ENCODE measurements at regions not wholly inside any gene's neighbourhood (a gene's known extent, or its start where the extent isn't known, plus 50 kb on each side); places are given as distances from the start of the nearest gene placed in this dataset.
"Not testable (repeated sequence)": the region's sequence is repeated elsewhere in the genome, so short reads cannot be mapped to it uniquely, and the experiment has no call there.

DNA sequence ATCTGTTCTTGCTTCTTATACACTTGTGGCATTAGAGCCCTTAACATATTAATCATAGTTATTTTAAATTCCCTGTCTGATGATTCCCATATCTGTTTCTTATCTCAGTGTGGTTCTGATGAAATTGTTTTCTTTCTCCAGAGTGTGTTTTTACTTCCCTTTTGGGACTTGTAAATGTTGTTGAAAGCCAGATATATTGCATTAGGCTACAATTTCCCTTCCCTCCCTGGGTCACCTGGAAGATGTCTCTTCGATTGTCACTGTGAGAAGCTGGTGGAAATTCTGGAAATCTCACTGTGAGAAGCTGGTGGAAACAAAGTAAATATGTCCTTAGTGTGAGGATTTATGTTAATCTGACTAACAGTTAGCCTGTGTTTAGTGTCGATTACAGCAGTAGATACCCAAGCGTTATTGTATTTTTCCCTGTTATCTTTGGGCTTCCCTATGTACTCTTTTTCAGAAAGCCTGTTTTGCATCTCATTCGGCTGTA, 717.3 kb downstream of the TRHDE start:
- TF ChIP-seq, protein P1, sequence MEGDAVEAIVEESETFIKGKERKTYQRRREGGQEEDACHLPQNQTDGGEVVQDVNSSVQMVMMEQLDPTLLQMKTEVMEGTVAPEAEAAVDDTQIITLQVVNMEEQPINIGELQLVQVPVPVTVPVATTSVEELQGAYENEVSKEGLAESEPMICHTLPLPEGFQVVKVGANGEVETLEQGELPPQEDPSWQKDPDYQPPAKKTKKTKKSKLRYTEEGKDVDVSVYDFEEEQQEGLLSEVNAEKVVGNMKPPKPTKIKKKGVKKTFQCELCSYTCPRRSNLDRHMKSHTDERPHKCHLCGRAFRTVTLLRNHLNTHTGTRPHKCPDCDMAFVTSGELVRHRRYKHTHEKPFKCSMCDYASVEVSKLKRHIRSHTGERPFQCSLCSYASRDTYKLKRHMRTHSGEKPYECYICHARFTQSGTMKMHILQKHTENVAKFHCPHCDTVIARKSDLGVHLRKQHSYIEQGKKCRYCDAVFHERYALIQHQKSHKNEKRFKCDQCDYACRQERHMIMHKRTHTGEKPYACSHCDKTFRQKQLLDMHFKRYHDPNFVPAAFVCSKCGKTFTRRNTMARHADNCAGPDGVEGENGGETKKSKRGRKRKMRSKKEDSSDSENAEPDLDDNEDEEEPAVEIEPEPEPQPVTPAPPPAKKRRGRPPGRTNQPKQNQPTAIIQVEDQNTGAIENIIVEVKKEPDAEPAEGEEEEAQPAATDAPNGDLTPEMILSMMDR (IDR thresholded peaks at IDR 0.05; ENCODE audit: unreplicated experiment) = no peak
- no peaks in the 10 kb centered on the region for H3K27me3 Mint-ChIP-seq (ENCODE audit: low read depth)
- no peak overlapping the region for H3K27ac Mint-ChIP-seq
- H3K4me3 Mint-ChIP-seq = no peak overlapping the region
- H3K4me1 Mint-ChIP-seq = peaks cover 7% of the 10 kb centered on the region
- no peaks in the 10 kb centered on the region for H3K36me3 Mint-ChIP-seq
- no peak for DNase-seq (ENCODE audit: low spot score in 2 of 2, unreplicated experiment in 2 of 2)
- H3K9me3 Mint-ChIP-seq = no peaks in the 10 kb centered on the region

DNA sequence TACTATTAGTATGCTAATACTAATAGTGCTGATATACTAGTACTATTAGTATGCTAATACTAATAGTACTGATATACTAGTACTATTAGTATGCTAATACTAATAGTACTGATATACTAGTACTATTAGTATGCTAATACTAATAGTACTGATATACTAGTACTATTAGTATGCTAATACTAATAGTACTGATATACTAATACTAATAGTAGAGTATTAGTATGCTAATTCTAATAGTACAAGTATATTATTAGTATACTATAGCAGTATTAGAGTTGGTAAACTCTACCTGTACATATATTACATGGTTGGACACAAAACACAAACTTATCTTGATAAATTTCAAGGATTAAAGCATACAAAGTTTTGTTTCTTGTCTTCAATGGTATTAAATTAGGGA, 722.9 kb downstream of the TRHDE start:
- not testable (repeated sequence) for H3K4me3 Mint-ChIP-seq; H3K4me1 Mint-ChIP-seq; H3K9me3 Mint-ChIP-seq; H3K36me3 Mint-ChIP-seq; DNase-seq (ENCODE audit: low spot score in 2 of 2, unreplicated experiment in 2 of 2); H3K27me3 Mint-ChIP-seq (ENCODE audit: low read depth); H3K27ac Mint-ChIP-seq

DNA sequence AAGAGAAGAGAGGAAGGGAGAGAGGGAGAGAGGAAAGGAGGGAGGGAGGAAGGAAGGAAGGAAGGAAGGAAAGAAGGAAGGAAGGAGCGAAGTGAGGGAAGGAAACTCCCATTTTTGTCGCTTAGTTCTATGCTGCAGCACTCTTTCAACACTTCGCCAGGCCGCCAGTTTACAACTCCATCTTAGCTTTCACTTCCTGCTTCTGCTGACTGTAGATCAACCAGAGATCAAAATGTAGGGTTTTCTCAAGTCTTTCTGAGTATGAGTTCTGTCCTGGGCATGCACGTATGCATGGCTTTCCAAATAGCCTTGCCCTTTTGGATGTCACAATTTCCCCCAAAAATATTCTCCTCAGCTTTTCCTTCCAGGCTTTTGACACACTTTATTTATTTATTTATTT, 723.4 kb downstream of the TRHDE start:
- TF ChIP-seq, protein P1 (IDR thresholded peaks at IDR 0.05; ENCODE audit: unreplicated experiment) = no peak
- H3K4me3 Mint-ChIP-seq = no peak overlapping the region

DNA sequence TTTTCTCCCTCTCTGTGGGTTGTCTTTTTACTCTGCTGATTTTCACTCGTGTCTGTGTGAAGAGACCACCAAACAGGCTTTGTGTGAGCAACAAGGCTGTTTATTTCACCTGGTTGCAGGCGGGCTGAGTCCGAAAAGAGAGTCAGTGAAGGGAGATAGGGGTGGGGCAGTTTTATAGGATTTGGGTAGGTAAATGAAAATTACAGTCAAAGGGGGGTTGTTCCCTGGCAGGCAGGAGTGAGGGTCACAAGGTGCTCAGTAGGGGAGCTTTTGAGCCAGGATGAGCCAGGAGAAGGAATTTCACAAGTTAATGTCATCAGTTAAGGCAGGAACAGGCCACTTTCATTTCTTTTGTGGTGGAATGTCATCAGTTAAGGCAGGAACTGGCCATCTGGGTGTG, 729.6 kb downstream of the TRHDE start:
- DNase-seq (ENCODE audit: low spot score in 2 of 2, unreplicated experiment in 2 of 2); H3K27me3 Mint-ChIP-seq (ENCODE audit: low read depth); H3K27ac Mint-ChIP-seq: not testable (repeated sequence)

More for the DNA sequence above, 723.4 kb downstream of the TRHDE start:
- H3K4me1 Mint-ChIP-seq = no peaks in the 10 kb centered on the region
- no peaks in the 10 kb centered on the region for H3K27me3 Mint-ChIP-seq (ENCODE audit: low read depth)
- DNase-seq (ENCODE audit: low spot score in 2 of 2, unreplicated experiment in 2 of 2) = no peak
- no peak overlapping the region for H3K27ac Mint-ChIP-seq
- no peaks in the 10 kb centered on the region for H3K9me3 Mint-ChIP-seq
- H3K36me3 Mint-ChIP-seq = no peaks in the 10 kb centered on the region

DNA sequence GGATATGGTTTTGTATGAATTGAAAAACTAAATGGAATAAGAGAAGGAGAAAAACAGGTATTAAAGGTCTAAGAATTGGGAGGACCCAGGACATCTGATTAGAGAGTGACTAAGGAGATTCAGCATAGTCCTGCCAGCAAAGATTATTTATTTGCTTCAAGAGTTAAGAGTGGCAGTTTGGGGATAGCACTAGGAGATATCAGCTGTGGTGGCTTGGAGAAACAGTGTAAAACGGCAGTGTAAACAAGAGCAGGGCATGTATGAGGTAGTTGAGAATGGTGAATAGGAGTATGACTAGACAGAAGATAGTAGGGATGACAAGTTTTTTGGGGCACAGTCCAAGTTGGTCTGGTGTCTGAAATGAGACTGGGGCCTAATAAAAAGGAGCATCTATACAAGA, 730.3 kb downstream of the TRHDE start:
- not testable (repeated sequence) for H3K4me1 Mint-ChIP-seq; H3K27ac Mint-ChIP-seq; DNase-seq (ENCODE audit: low spot score in 2 of 2, unreplicated experiment in 2 of 2); H3K9me3 Mint-ChIP-seq; H3K4me3 Mint-ChIP-seq; H3K27me3 Mint-ChIP-seq (ENCODE audit: low read depth); H3K36me3 Mint-ChIP-seq

More for the DNA sequence above, 729.6 kb downstream of the TRHDE start:
- not testable (repeated sequence) for H3K4me3 Mint-ChIP-seq, H3K36me3 Mint-ChIP-seq, H3K4me1 Mint-ChIP-seq, H3K9me3 Mint-ChIP-seq

DNA sequence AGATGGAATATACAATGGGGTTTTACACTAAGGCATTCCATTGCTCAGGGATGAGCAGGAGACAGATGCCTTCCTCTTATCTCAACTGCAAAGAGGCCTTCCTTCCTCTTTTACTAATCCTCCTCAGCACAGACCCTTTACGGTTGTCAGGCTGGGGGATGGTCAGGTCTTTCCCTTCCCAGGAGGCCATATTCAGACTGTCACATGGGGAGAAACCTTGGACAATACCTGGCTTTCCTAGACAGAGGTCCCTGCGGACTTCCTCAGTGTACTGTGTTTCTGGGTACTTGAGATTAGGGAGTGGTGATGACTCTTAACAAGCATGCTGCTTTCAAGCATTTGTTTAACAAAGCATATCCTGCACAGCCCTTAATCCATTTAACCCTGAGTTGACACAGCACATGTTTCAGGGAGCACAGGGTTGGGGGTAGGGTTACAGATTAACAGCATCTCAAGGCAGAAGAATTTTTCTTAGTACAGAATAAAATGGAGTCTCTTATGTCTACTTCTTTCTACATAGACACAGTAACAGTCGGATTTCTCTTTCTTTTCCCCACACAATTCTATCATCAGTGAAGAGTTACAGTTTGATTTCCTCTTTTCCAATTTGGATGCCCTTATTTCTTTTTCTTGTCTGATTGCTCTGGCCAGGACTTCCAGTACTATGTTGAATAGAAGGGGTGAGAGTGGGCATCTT, 737.1 kb downstream of the TRHDE start:
- not testable (repeated sequence) for H3K4me3 Mint-ChIP-seq; H3K27me3 Mint-ChIP-seq (ENCODE audit: low read depth); DNase-seq (ENCODE audit: low spot score in 2 of 2, unreplicated experiment in 2 of 2); H3K36me3 Mint-ChIP-seq; H3K27ac Mint-ChIP-seq; H3K4me1 Mint-ChIP-seq
- H3K9me3 Mint-ChIP-seq = peaks cover 30% of the 10 kb centered on the region

DNA sequence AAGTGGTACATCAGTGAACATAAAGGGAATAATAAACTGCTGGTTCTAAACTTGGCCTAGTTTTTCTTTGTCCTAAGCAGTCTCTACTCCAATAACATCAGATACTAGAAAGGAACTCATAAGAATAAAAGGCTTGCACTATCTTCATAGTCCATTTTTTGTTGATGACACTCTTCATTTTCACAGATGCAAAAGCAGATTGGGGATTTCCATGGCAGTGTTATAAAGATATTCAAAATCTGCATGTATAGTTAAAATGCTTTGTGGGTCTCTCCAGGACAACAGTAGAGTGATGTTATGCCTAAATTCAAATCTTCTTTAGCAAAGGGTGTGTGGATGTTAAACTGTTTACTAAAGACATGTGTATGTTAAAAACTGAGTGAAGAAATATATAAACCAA, 745.8 kb downstream of the TRHDE start:
- TF ChIP-seq, protein P1 (IDR thresholded peaks at IDR 0.05; ENCODE audit: unreplicated experiment) = no peak
- Mint-ChIP-seq H3K27me3 (ENCODE audit: low read depth) (no peaks in the 10 kb centered on the region), H3K9me3 (no peaks in the 10 kb centered on the region), H3K27ac (no peak overlapping the region), H3K4me1 (no peaks in the 10 kb centered on the region), H3K4me3 (no peak overlapping the region), H3K36me3 (no peaks in the 10 kb centered on the region)
- no peak for DNase-seq (ENCODE audit: low spot score in 2 of 2, unreplicated experiment in 2 of 2)

DNA sequence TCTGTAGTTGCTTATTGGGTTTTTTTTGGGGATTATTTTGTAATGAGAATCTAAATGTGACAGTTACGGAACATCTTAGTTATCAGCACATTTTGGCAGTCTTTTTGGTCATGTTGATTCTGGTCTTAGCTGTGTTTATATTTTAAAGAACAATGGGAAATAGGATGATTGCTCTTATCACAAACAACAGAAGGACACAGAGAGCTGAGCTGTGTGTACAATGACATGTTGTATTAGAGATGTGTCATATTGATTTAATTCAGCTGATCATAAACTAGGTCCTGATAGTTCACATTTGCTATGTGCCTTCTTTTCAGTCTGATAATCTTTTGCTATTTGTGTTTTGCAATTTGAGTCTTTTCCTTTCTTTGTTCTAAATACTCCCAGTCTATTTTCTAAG, 781.7 kb downstream of the TRHDE start:
- Mint-ChIP-seq H3K9me3 (no peaks in the 10 kb centered on the region), H3K27me3 (ENCODE audit: low read depth) (no peaks in the 10 kb centered on the region), H3K27ac (no peak overlapping the region), H3K4me3 (no peak overlapping the region), H3K4me1 (no peaks in the 10 kb centered on the region), H3K36me3 (no peaks in the 10 kb centered on the region)
- DNase-seq (ENCODE audit: low spot score in 2 of 2, unreplicated experiment in 2 of 2) = no peak
- TF ChIP-seq, protein P1 (IDR thresholded peaks at IDR 0.05; ENCODE audit: unreplicated experiment) = no peak

Data from mesothelial cell of epicardium (in vitro differentiated cells).